HCT116 (cell line): ENCODE measurements at regions not wholly inside any gene's neighbourhood (a gene's known extent, or its start where the extent isn't known, plus 50 kb on each side); places are given as distances from the start of the nearest gene placed in this dataset.

Source experiments
- ATAC-seq: fragments of 200-7000 bp; cut with Tn5 transposase; 2 replicates; pipeline ENCODE4 v1.9.1; 2020; ENCODE audit warnings: mild to moderate bottlenecking, moderate library complexity
- BruUV-seq: library from RNA; stranded (reverse); fragments of 400-500 nt; replicated peaks from 2 replicates; lab custom pipeline; 2021; lab: Mats Ljungman, UMichigan
- CTCF ChIA-PET: fragments of 300-600 bp; sonication (Branson Sonifier 250); formaldehyde crosslinking; loops from one replicate; lab custom pipeline; 2021; ENCODE audit warnings: antibody characterized with exemption; lab: Charles Lee
- POLR2A ChIA-PET: fragments of 300-600, 350-600 bp; sonication (Branson Sonifier 250); formaldehyde crosslinking; loops from one replicate; lab custom pipeline; 2021; ENCODE audit warnings: antibody characterized with exemption; lab: Charles Lee
- RAD21 ChIA-PET, 2 experiments: fragments of 300-600 bp; sonication (Branson Sonifier 250); formaldehyde crosslinking; loops; one replicate each; lab custom pipeline; 2023; ENCODE audit warnings: low total read pairs in 2 of 2; ENCODE audit not compliant: uncharacterized antibody in 2 of 2, unreplicated experiment in 2 of 2, low non-redundant PET in 1 of 2; lab: Charles Lee
- DNase-seq: peaks from one replicate; pipeline ENCODE4 v3.0.0-alpha.2; 2010; ENCODE audit warnings: low read depth, low spot score
- H2AFZ ChIP-seq: fragments of 200-600 bp; shearing (Covaris generic), sonication (generic); 2 replicates; pipeline ENCODE4 v1.6.1; 2017; ENCODE audit warnings: low read depth, mixed run types, mixed read lengths, antibody characterized with exemption, low read length; ENCODE audit not compliant: poor library complexity, severe bottlenecking
- H3K27ac ChIP-seq: 2 replicates; pipeline ENCODE4 v1.5.1; 2012; ENCODE audit warnings: low read depth, low read length
- H3K27me3 ChIP-seq: fragments of 200-600 bp; sonication (generic); 2 replicates; pipeline ENCODE4 v1.6.1; 2016; ENCODE audit warnings: mixed run types, low read length, mixed read lengths; ENCODE audit not compliant: insufficient read depth
- H3K36me3 ChIP-seq, 2 experiments: fragments of 200-500 bp in 1 of 2; fragments of 200-600 bp in 1 of 2; sonication (Bioruptor generic) in 1 of 2; sonication (generic) in 1 of 2; 2 replicates each; pipeline versions ENCODE4 v1.5.1 to v1.6.1; 2014 to 2016; ENCODE audit warnings: low read length in 2 of 2, inconsistent platforms in 1 of 2, mixed read lengths in 1 of 2, mixed run types in 1 of 2; ENCODE audit not compliant: insufficient read depth in 2 of 2, control insufficient read depth in 1 of 2
- H3K4me1 ChIP-seq, 2 experiments: fragments of 200-600 bp in 1 of 2; sonication (generic) in 1 of 2; 2 replicates each; pipeline versions ENCODE4 v1.5.1 to v1.6.1; 2012 to 2017; ENCODE audit warnings: low read length in 2 of 2, inconsistent platforms in 1 of 2, mild to moderate bottlenecking in 1 of 2, mixed read lengths in 1 of 2, mixed run types in 1 of 2, moderate library complexity in 1 of 2; ENCODE audit not compliant: insufficient read depth in 2 of 2, control insufficient read depth in 1 of 2
- H3K4me2 ChIP-seq: fragments of 200-600 bp; sonication (generic); 2 replicates; pipeline ENCODE4 v1.6.1; 2017; ENCODE audit warnings: mixed run types, low read length, mixed read lengths
- H3K4me3 ChIP-seq, 2 experiments: fragments of 200-600 bp in 1 of 2; sonication (generic) in 1 of 2; replicated peaks in 1 of 2; 2 replicates each; pipeline ENCODE4 v1.5.1; 2011 to 2016; ENCODE audit warnings: low read length in 2 of 2, control low read depth in 1 of 2, low read depth in 1 of 2, mild to moderate bottlenecking in 1 of 2, mixed read lengths in 1 of 2, mixed run types in 1 of 2
- H3K79me2 ChIP-seq: fragments of 200-600 bp; sonication (generic); 2 replicates; pipeline ENCODE4 v1.6.1; 2017; ENCODE audit warnings: mild to moderate bottlenecking, mixed run types, low read length, moderate library complexity, mixed read lengths; ENCODE audit not compliant: insufficient read depth
- H3K9ac ChIP-seq: fragments of 200-600 bp; sonication (generic); 2 replicates; pipeline ENCODE4 v1.6.1; 2016; ENCODE audit warnings: low read length, mixed read lengths
- H3K9me2 ChIP-seq: fragments of 200-600 bp; sonication (generic), shearing (Covaris generic); 2 replicates; pipeline ENCODE4 v1.6.1; 2017; ENCODE audit warnings: mixed run types, mild to moderate bottlenecking, moderate library complexity; ENCODE audit not compliant: insufficient read depth
- H3K9me3 ChIP-seq, 2 experiments: fragments of 200-500 bp in 1 of 2; fragments of 200-600 bp in 1 of 2; sonication (Bioruptor generic) in 1 of 2; sonication (generic) in 1 of 2; 2 replicates each; pipeline ENCODE4 v1.6.1; 2014 to 2017; ENCODE audit warnings: low read length in 2 of 2, mixed read lengths in 2 of 2, inconsistent platforms in 1 of 2, low read depth in 1 of 2, mild to moderate bottlenecking in 1 of 2, mixed run types in 1 of 2, moderate library complexity in 1 of 2; ENCODE audit not compliant: control insufficient read depth in 1 of 2, insufficient read depth in 1 of 2
- H4K20me1 ChIP-seq: fragments of 200-600 bp; sonication (generic), shearing (Covaris generic); 2 replicates; pipeline ENCODE4 v1.6.1; 2017; ENCODE audit warnings: mixed run types, mild to moderate bottlenecking, moderate library complexity; ENCODE audit not compliant: insufficient read depth
- EGR1 ChIP-seq: IDR thresholded peaks from 2 replicates; pipeline ENCODE4 v1.6.1; 2012; ENCODE audit warnings: low read depth
- EZH2phosphoT487 ChIP-seq: fragments of 200-600 bp; IDR thresholded peaks from 2 replicates; pipeline ENCODE4 v1.6.1; 2018; ENCODE audit warnings: antibody characterized with exemption, borderline replicate concordance
- JUND ChIP-seq: IDR thresholded peaks from 2 replicates; pipeline ENCODE4 v1.6.1; 2012
- POLR2A ChIP-seq: IDR thresholded peaks from 2 replicates; pipeline ENCODE4 v1.7.0; 2011; ENCODE audit warnings: borderline replicate concordance; ENCODE audit not compliant: insufficient read depth, insufficient read length; ENCODE audit errors: extremely low read depth
- SRF ChIP-seq: IDR thresholded peaks from 2 replicates; pipeline ENCODE4 v1.6.1; 2012; ENCODE audit warnings: low read depth
- YY1 ChIP-seq: IDR thresholded peaks from 2 replicates; pipeline ENCODE4 v1.6.1; 2011; ENCODE audit warnings: low read length, low read depth, moderate library complexity, mild to moderate bottlenecking; ENCODE audit not compliant: insufficient replicate concordance; ENCODE audit errors: extremely low read depth
- ZFX ChIP-seq: fragments of 450-650 bp; IDR thresholded peaks from 2 replicates; pipeline ENCODE4 v1.6.1; 2017
- intact Hi-C: fragments of 100-400 bp; cut with micrococcal nuclease; formaldehyde crosslinking; loops from 2 replicates; pipeline ENCODE4 v1.10.0; 2022
- TF ChIP-seq, protein P1 (sequence below): IDR thresholded peaks from 2 replicates; pipeline ENCODE4 v1.6.1; 2012; ENCODE audit warnings: low read depth
- TF ChIP-seq, protein P2 (sequence below): IDR thresholded peaks from 2 replicates; pipeline ENCODE4 v1.6.1; 2012
- TF ChIP-seq, protein P3 (sequence below): IDR thresholded peaks from 2 replicates; pipeline ENCODE4 v1.6.1; 2011; ENCODE audit warnings: mild to moderate bottlenecking, low read length, moderate library complexity; ENCODE audit not compliant: insufficient replicate concordance; ENCODE audit errors: extremely low read depth
- TF ChIP-seq, protein P4 (sequence below), 3 experiments: fragments of 200-600 bp in 1 of 3; sonication (generic) in 1 of 3; IDR thresholded peaks in 2 of 3; conservative IDR thresholded peaks in 1 of 3; 2 replicates each; pipeline ENCODE4 v1.5.1; 2012 to 2017; ENCODE audit warnings: low read depth in 2 of 3, low read length in 2 of 3, antibody characterized with exemption in 1 of 3, borderline replicate concordance in 1 of 3, control low read depth in 1 of 3, mild to moderate bottlenecking in 1 of 3, mixed read lengths in 1 of 3, mixed run types in 1 of 3, moderate library complexity in 1 of 3; ENCODE audit not compliant: insufficient read depth in 1 of 3

DNA sequence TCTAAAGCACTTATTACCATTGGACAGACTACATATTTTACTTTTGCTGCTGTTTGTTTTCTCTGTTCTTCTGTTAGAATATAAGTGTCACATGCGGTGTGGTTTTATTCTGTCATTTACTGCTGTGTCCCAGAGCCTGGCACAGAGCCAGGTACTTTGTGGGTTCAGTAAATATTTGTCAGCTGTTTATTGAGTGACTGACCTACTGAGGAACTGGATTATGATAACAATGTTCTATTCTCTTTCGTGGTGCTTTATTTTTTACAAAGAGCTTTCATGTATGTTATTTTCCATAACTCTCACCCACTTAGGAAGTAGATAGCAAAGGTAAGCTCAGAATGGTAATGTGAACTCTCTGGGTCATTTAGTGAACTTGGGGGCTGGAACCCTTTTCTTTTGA, 118.8 kb downstream of the RWDD3 start (continued):
- TF ChIP-seq, protein P1, sequence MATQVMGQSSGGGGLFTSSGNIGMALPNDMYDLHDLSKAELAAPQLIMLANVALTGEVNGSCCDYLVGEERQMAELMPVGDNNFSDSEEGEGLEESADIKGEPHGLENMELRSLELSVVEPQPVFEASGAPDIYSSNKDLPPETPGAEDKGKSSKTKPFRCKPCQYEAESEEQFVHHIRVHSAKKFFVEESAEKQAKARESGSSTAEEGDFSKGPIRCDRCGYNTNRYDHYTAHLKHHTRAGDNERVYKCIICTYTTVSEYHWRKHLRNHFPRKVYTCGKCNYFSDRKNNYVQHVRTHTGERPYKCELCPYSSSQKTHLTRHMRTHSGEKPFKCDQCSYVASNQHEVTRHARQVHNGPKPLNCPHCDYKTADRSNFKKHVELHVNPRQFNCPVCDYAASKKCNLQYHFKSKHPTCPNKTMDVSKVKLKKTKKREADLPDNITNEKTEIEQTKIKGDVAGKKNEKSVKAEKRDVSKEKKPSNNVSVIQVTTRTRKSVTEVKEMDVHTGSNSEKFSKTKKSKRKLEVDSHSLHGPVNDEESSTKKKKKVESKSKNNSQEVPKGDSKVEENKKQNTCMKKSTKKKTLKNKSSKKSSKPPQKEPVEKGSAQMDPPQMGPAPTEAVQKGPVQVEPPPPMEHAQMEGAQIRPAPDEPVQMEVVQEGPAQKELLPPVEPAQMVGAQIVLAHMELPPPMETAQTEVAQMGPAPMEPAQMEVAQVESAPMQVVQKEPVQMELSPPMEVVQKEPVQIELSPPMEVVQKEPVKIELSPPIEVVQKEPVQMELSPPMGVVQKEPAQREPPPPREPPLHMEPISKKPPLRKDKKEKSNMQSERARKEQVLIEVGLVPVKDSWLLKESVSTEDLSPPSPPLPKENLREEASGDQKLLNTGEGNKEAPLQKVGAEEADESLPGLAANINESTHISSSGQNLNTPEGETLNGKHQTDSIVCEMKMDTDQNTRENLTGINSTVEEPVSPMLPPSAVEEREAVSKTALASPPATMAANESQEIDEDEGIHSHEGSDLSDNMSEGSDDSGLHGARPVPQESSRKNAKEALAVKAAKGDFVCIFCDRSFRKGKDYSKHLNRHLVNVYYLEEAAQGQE, result no peak
- no peak for TF ChIP-seq EZH2phosphoT487
- TF ChIP-seq, protein P2, sequence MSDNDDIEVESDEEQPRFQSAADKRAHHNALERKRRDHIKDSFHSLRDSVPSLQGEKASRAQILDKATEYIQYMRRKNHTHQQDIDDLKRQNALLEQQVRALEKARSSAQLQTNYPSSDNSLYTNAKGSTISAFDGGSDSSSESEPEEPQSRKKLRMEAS, result no peak
- no peak for TF ChIP-seq YY1
- TF ChIP-seq, all 23 proteins: peak for 0

DNA sequence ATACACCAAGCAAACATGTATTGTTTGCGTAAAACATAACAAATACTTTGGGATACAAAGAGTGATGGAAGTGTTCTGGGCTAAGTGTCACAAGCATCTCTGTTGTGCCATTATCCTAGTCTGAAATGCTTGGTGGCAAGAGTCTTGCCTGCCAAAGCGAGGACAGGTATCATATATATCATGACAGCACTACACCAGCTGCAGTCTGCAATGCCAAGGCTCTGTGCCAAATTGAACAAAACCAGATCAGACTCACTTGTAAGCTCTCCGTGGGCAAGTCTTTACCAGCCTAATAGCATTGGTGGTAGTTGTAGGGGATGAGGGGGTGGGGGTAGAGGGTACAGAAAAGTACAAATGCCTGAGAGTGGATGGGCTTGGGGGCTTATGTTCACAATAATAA, 119.2 kb downstream of the RWDD3 start:
- Histone ChIP-seq H3K36me3 (no peaks in the 10 kb centered on the region), H3K4me3 (no peak overlapping the region), H3K27me3 (peaks cover 21% of the 10 kb centered on the region), H3K27ac (no peak overlapping the region), H3K79me2 (no peaks in the 10 kb centered on the region), H3K9me2 (no peaks in the 10 kb centered on the region), H4K20me1 (no peaks in the 10 kb centered on the region), H3K4me2 (no peak overlapping the region), H3K9ac (no peak overlapping the region), H3K9me3 (no peaks in the 10 kb centered on the region), H3K4me1 (no peaks in the 10 kb centered on the region), H2AFZ (no peak overlapping the region)
- no TSS peak for BruUV-seq
- RAD21 ChIA-PET, result no interaction called here
- POLR2A ChIA-PET, result no interaction called here
- TF ChIP-seq YY1 (no peak), POLR2A (no peak), ZFX (no peak), EGR1 (no peak), EZH2phosphoT487 (no peak), JUND (no peak), SRF (no peak)
- TF ChIP-seq, protein P1, result no peak
- TF ChIP-seq, protein P3, sequence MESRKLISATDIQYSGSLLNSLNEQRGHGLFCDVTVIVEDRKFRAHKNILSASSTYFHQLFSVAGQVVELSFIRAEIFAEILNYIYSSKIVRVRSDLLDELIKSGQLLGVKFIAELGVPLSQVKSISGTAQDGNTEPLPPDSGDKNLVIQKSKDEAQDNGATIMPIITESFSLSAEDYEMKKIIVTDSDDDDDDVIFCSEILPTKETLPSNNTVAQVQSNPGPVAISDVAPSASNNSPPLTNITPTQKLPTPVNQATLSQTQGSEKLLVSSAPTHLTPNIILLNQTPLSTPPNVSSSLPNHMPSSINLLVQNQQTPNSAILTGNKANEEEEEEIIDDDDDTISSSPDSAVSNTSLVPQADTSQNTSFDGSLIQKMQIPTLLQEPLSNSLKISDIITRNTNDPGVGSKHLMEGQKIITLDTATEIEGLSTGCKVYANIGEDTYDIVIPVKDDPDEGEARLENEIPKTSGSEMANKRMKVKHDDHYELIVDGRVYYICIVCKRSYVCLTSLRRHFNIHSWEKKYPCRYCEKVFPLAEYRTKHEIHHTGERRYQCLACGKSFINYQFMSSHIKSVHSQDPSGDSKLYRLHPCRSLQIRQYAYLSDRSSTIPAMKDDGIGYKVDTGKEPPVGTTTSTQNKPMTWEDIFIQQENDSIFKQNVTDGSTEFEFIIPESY, result no peak
- TF ChIP-seq, protein P4, sequence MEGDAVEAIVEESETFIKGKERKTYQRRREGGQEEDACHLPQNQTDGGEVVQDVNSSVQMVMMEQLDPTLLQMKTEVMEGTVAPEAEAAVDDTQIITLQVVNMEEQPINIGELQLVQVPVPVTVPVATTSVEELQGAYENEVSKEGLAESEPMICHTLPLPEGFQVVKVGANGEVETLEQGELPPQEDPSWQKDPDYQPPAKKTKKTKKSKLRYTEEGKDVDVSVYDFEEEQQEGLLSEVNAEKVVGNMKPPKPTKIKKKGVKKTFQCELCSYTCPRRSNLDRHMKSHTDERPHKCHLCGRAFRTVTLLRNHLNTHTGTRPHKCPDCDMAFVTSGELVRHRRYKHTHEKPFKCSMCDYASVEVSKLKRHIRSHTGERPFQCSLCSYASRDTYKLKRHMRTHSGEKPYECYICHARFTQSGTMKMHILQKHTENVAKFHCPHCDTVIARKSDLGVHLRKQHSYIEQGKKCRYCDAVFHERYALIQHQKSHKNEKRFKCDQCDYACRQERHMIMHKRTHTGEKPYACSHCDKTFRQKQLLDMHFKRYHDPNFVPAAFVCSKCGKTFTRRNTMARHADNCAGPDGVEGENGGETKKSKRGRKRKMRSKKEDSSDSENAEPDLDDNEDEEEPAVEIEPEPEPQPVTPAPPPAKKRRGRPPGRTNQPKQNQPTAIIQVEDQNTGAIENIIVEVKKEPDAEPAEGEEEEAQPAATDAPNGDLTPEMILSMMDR (IDR thresholded peaks at IDR 0.05 in 2 of 3, conservative IDR thresholded peaks at IDR 0.05 in 1 of 3; ENCODE audit: borderline replicate concordance in 1 of 3, insufficient read depth in 1 of 3, low read depth in 2 of 3, low read length in 2 of 3), result no peak
- intact Hi-C loops, result no loop called here
- DNase-seq, result no peak
- CTCF ChIA-PET, result no interaction called here
- ATAC-seq, result no peak
